HepG2 (cell line): ENCODE measurements at regions not wholly inside any gene's neighbourhood (a gene's known extent, or its start where the extent isn't known, plus 50 kb on each side); places are given as distances from the start of the nearest gene placed in this dataset.

Experiments
- ATAC-seq: fragments of 200-7000 bp; cut with Tn5 transposase; 3 replicates; pipeline ENCODE4 v1.9.1; 2020; ENCODE audit warnings: mild to moderate bottlenecking, moderate library complexity
- BruUV-seq: library from RNA; stranded (reverse); fragments of 400-500 nt; replicated peaks from 2 replicates; lab custom pipeline; 2021; lab: Mats Ljungman, UMichigan
- CTCF ChIA-PET: fragments of 300-600 bp; formaldehyde crosslinking; extraction: SDS; loops from one replicate; lab custom pipeline; 2021; ENCODE audit warnings: low total read pairs, inconsistent platforms, low intra/inter-chr PET ratio; lab: Yijun Ruan, JAX
- POLR2A ChIA-PET: fragments of 350-600 bp; sonication (Branson Sonifier 250); formaldehyde crosslinking; loops from one replicate; lab custom pipeline; 2020; ENCODE audit warnings: antibody characterized with exemption, inconsistent platforms; lab: Yijun Ruan, JAX
- DNase-seq: peaks from one replicate; pipeline ENCODE4 v3.0.0-alpha.2; 2015; ENCODE audit warnings: low spot score
- FAIRE-seq: peaks from 3 replicates; lab custom pipeline; 2011; peaks lifted over from hg19 to GRCh38; lab: Jason Lieb, UNC
- H2AFZ ChIP-seq: one replicate; pipeline ENCODE4 v1.6.1; 2011; ENCODE audit warnings: low read length, inconsistent platforms
- H3K27ac ChIP-seq: fragments of 300-600 bp; 3 replicates; pipeline ENCODE4 v1.8.0; 2011; ENCODE audit warnings: mixed run types, mild to moderate bottlenecking, mixed read lengths, low read length, inconsistent platforms; ENCODE audit not compliant: insufficient read depth; ENCODE audit errors: extremely low read length
- H3K27me3 ChIP-seq, 2 experiments: fragments of 200-600 bp in 1 of 2; 2 replicates in 1 of 2; 3 replicates in 1 of 2; pipeline versions ENCODE4 v1.6.0 to v1.8.0; 2011; ENCODE audit warnings: low read length in 2 of 2, mild to moderate bottlenecking in 2 of 2, moderate library complexity in 2 of 2, inconsistent platforms in 1 of 2; ENCODE audit not compliant: insufficient read depth in 2 of 2, control insufficient read depth in 1 of 2
- H3K36me3 ChIP-seq, 2 experiments: fragments of 200-600 bp in 1 of 2; replicated peaks in 1 of 2; 2 replicates in 1 of 2; 3 replicates in 1 of 2; pipeline versions ENCODE4 v1.5.1 to v1.8.0; 2011; ENCODE audit warnings: low read length in 2 of 2, inconsistent platforms in 1 of 2; ENCODE audit not compliant: insufficient read depth in 2 of 2, control insufficient read depth in 1 of 2
- H3K4me1 ChIP-seq: 2 replicates; pipeline ENCODE4 v1.5.1; 2012; ENCODE audit warnings: low read length, inconsistent platforms; ENCODE audit not compliant: insufficient read depth
- H3K4me2 ChIP-seq: 2 replicates; pipeline ENCODE4 v1.6.0; 2011; ENCODE audit warnings: low read depth, low read length, inconsistent platforms
- H3K4me3 ChIP-seq, 3 experiments: fragments of 200-600 bp in 1 of 3; sonication (generic), shearing (Covaris generic) in 1 of 3; replicated peaks in 1 of 3; 2 replicates each; pipeline ENCODE4 v1.5.1; 2011 to 2016; ENCODE audit warnings: low read length in 3 of 3, inconsistent platforms in 2 of 3, low read depth in 2 of 3, mild to moderate bottlenecking in 2 of 3, control low read depth in 1 of 3, mixed read lengths in 1 of 3; ENCODE audit not compliant: insufficient read depth in 1 of 3
- H3K79me2 ChIP-seq: one replicate; pipeline ENCODE4 v1.6.1; 2011; ENCODE audit warnings: low read length, inconsistent platforms; ENCODE audit not compliant: insufficient read depth
- H3K9ac ChIP-seq: 2 replicates; pipeline ENCODE4 v1.6.0; 2011; ENCODE audit warnings: mild to moderate bottlenecking, low read depth, low read length, inconsistent platforms; ENCODE audit not compliant: insufficient read depth
- H3K9me3 ChIP-seq: 2 replicates; pipeline ENCODE4 v1.5.1; 2012; ENCODE audit warnings: mild to moderate bottlenecking, low read length
- H4K20me1 ChIP-seq: 2 replicates; pipeline ENCODE4 v1.6.0; 2011; ENCODE audit warnings: inconsistent platforms, mild to moderate bottlenecking, low read length, moderate library complexity; ENCODE audit not compliant: insufficient read depth
- ASH2L ChIP-seq: fragments of 300-600, 200-600 bp; sonication (generic); IDR thresholded peaks from 2 replicates; pipeline ENCODE4 v1.7.0; 2017; ENCODE audit warnings: low read depth, mild to moderate bottlenecking, moderate library complexity, mixed read lengths, low read length; ENCODE audit not compliant: insufficient read length
- GTF3A ChIP-seq: sonication (generic); formaldehyde crosslinking; conservative IDR thresholded peaks from 2 replicates; pipeline ENCODE4 v1.4.0; 2020; ENCODE audit warnings: mild to moderate bottlenecking, missing genetic modification reagents
- STAT5B ChIP-seq: sonication (generic); formaldehyde crosslinking; IDR thresholded peaks from 2 replicates; pipeline ENCODE4 v1.4.0; 2020; ENCODE audit warnings: missing genetic modification reagents
- ZBTB3 ChIP-seq: sonication (generic); formaldehyde crosslinking; IDR thresholded peaks from 2 replicates; pipeline ENCODE4 v1.4.0; 2020; ENCODE audit warnings: low read depth, mild to moderate bottlenecking, moderate library complexity, missing genetic modification reagents, borderline replicate concordance
- ZNF234 ChIP-seq: sonication (generic); formaldehyde crosslinking; conservative IDR thresholded peaks from 2 replicates; pipeline ENCODE4 v1.5.1; 2020; ENCODE audit warnings: mild to moderate bottlenecking, missing genetic modification reagents
- ZNF333 ChIP-seq: sonication (generic); formaldehyde crosslinking; IDR thresholded peaks from 2 replicates; pipeline ENCODE4 v1.4.0; 2020; ENCODE audit warnings: mild to moderate bottlenecking, missing genetic modification reagents, borderline replicate concordance
- in situ Hi-C: cut with HindIII; loops from 2 replicates; pipeline ENCODE4 v1.10.0; 2017; ENCODE audit warnings: low pct_unique_long_range_greater_than_20kb; ENCODE audit not compliant: extremely low pct_ligation_motif_present
- intact Hi-C: fragments of 100-400 bp; cut with micrococcal nuclease; formaldehyde crosslinking; loops from one replicate; pipeline ENCODE4 v1.10.0; 2022; ENCODE audit not compliant: unreplicated experiment
- TF ChIP-seq, protein P1 (sequence below): sonication (generic); formaldehyde crosslinking; conservative IDR thresholded peaks from 2 replicates; pipeline ENCODE4 v1.8.0; 2022; ENCODE audit warnings: missing genetic modification reagents
- TF ChIP-seq, protein P2 (sequence below): sonication (generic); formaldehyde crosslinking; IDR thresholded peaks from 2 replicates; pipeline ENCODE4 v1.4.0; 2020; ENCODE audit warnings: mild to moderate bottlenecking, missing genetic modification reagents
- TF ChIP-seq, protein P3 (sequence below): sonication (generic); formaldehyde crosslinking; IDR thresholded peaks from 2 replicates; pipeline ENCODE4 v1.5.0; 2020; ENCODE audit warnings: missing genetic modification reagents
- TF ChIP-seq, protein P4 (sequence below): sonication (generic); formaldehyde crosslinking; IDR thresholded peaks from 2 replicates; pipeline ENCODE4 v1.5.0; 2020; ENCODE audit warnings: mild to moderate bottlenecking, missing genetic modification reagents, borderline replicate concordance

DNA sequence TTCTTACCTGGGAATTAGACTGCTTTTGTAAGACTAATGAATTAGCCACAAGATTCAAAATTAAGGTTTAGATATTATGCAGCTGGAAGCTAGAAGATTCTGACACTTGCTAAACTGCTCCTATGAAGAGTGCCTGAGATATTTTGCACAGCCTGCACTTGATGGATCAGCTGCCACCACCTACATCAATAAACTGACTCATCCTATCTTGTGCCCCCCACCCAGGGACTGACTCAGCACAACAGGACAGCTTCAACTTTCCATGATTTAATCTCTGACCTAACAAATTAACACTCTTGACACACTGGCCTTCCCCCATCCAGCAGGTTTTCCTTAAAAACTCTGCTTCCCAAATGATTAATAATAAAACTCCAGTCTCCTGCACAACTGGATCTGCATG is 1072.3 kb downstream of the CDY2B start:
- H3K79me2 ChIP-seq = no peaks in the 10 kb centered on the region
- H3K27ac ChIP-seq = no peak overlapping the region
- H3K9me3 ChIP-seq = peaks cover 41% of the 10 kb centered on the region
- H3K4me2 ChIP-seq = no peak overlapping the region
- no peak overlapping the region for H3K9ac ChIP-seq
- no peaks in the 10 kb centered on the region for H3K36me3 ChIP-seq
- ATAC-seq = no peak
- intact Hi-C loops (no loop called here), in situ Hi-C loops (no loop called here)
- no peak for FAIRE-seq
- H3K27me3 ChIP-seq = no peaks in the 10 kb centered on the region
- TF ChIP-seq ZNF234 (CRISPR knock-in tag) (no peak), ZBTB3 (CRISPR knock-in tag) (no peak), STAT5B (no peak), GTF3A (CRISPR knock-in tag) (no peak), ZNF333 (CRISPR knock-in tag) (no peak), ASH2L (no peak)
- TF ChIP-seq, protein P1, sequence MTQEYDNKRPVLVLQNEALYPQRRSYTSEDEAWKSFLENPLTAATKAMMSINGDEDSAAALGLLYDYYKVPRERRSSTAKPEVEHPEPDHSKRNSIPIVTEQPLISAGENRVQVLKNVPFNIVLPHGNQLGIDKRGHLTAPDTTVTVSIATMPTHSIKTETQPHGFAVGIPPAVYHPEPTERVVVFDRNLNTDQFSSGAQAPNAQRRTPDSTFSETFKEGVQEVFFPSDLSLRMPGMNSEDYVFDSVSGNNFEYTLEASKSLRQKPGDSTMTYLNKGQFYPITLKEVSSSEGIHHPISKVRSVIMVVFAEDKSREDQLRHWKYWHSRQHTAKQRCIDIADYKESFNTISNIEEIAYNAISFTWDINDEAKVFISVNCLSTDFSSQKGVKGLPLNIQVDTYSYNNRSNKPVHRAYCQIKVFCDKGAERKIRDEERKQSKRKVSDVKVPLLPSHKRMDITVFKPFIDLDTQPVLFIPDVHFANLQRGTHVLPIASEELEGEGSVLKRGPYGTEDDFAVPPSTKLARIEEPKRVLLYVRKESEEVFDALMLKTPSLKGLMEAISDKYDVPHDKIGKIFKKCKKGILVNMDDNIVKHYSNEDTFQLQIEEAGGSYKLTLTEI (CRISPR knock-in tag) = no peak
- TF ChIP-seq, protein P2, sequence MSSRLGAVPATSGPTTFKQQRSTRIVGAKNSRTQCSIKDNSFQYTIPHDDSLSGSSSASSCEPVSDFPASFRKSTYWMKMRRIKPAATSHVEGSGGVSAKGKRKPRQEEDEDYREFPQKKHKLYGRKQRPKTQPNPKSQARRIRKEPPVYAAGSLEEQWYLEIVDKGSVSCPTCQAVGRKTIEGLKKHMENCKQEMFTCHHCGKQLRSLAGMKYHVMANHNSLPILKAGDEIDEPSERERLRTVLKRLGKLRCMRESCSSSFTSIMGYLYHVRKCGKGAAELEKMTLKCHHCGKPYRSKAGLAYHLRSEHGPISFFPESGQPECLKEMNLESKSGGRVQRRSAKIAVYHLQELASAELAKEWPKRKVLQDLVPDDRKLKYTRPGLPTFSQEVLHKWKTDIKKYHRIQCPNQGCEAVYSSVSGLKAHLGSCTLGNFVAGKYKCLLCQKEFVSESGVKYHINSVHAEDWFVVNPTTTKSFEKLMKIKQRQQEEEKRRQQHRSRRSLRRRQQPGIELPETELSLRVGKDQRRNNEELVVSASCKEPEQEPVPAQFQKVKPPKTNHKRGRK = no peak
- TF ChIP-seq, protein P3, sequence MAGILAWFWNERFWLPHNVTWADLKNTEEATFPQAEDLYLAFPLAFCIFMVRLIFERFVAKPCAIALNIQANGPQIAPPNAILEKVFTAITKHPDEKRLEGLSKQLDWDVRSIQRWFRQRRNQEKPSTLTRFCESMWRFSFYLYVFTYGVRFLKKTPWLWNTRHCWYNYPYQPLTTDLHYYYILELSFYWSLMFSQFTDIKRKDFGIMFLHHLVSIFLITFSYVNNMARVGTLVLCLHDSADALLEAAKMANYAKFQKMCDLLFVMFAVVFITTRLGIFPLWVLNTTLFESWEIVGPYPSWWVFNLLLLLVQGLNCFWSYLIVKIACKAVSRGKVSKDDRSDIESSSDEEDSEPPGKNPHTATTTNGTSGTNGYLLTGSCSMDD = no peak
- TF ChIP-seq, protein P4, sequence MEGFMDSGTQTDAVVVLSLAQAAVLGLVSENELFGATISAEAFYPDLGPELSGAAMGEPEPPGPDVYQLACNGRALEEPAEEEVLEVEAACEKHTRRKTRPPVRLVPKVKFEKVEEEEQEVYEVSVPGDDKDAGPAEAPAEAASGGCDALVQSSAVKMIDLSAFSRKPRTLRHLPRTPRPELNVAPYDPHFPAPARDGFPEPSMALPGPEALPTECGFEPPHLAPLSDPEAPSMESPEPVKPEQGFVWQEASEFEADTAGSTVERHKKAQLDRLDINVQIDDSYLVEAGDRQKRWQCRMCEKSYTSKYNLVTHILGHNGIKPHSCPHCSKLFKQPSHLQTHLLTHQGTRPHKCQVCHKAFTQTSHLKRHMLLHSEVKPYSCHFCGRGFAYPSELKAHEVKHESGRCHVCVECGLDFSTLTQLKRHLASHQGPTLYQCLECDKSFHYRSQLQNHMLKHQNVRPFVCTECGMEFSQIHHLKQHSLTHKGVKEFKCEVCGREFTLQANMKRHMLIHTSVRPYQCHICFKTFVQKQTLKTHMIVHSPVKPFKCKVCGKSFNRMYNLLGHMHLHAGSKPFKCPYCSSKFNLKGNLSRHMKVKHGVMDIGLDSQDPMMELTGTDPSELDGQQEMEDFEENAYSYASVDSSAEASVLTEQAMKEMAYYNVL (CRISPR knock-in tag) = no peak
- no TSS peak for BruUV-seq
- no peak for DNase-seq
- no peak overlapping the region for H3K4me3 ChIP-seq
- CTCF ChIA-PET = no interaction called here
- no peaks in the 10 kb centered on the region for H4K20me1 ChIP-seq
- no peak overlapping the region for H2AFZ ChIP-seq
- POLR2A ChIA-PET = no interaction called here
- H3K4me1 ChIP-seq = no peaks in the 10 kb centered on the region
